ENCODE measurements at regions not wholly inside any gene's neighbourhood (a gene's known extent, or its start where the extent isn't known, plus 50 kb on each side); places are given as distances from the start of the nearest gene placed in this dataset.
"Not testable (repeated sequence)": the region's sequence is repeated elsewhere in the genome, so short reads cannot be mapped to it uniquely, and the experiment has no call there.

DNA sequence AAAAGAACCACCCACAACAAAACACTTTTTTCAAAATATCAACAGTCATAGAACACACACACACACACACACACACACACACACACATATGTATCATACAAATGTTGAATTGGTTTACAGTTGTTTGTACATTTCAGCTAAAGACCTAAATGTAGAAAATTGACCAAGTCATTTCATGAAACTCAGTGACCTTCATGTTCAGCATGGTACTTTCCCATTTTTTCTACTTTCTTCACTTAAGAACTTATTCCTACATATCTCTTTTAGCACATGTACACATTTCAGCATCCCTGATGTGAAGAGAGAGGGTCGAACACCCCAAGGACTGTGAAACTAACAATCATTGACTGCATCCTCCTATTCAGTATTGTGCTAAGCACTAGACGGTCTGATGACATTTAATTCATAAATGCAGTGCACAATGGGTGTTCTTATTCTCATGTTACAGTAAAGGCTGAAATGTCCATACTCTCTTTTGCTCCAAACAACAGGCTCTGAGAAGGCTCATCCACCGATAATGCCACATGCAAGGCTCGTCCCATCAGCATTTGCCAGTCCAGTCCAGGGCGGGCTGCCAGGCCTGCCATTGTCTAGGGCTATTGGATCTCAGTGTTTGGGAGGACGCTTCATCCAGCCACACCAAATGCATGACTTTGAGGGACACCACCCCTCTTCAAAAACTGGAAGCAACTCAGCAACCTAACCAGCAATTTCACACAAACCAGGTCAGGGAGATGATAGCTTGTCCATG is 150.1 kb upstream of the RUNX1 start:
- DNase-seq (ENCODE audit: low read depth) = no peak

DNA sequence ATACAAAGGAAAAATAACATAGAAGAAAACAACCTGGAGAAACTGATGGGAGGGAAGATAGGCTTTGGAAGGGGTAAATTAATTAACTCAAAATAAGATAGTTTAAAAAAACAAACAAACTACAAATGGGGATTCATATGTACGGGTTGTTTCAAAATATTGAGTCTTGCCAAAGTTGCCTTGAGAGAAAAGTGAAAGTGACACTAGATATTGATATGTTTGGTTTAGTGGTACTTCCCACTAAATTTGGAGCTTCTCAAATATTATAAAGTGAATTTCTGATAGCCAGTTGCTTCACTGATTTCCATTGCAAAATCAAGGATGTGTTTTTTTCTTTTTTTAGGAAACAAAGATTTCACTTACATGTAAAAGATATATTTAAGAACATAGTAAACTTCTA is 149.5 kb upstream of the RUNX1 start:
- DNase-seq (ENCODE audit: low read depth) = no peak

GRCh38 chr21:35197992-35198431 is 148.9 kb upstream of the RUNX1 start:
- no peak for DNase-seq (ENCODE audit: low read depth)

DNA sequence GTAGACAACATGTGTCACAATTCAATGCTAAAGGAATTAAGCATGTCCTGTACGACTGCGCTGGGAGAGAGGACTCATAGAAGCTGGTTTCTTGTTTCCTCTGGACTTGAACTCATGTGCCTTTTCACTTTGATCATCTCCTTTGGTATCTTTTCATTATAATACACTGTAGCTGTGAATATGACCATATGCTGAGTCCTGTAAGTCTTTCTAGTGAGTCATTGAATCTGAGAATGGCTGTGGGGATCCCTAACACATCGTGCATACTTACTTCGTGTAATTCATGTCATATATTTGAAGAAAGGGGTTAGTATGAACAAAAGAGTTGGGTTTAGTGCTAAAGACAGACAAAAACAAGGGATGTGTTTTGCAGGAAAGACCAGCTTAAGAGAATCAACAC is 148.1 kb upstream of the RUNX1 start:
- DNase-seq (ENCODE audit: low read depth) = no peak

GRCh38 chr21:35196128-35196527 is 147.0 kb upstream of the RUNX1 start:
- no peak for DNase-seq (ENCODE audit: low read depth)

DNA sequence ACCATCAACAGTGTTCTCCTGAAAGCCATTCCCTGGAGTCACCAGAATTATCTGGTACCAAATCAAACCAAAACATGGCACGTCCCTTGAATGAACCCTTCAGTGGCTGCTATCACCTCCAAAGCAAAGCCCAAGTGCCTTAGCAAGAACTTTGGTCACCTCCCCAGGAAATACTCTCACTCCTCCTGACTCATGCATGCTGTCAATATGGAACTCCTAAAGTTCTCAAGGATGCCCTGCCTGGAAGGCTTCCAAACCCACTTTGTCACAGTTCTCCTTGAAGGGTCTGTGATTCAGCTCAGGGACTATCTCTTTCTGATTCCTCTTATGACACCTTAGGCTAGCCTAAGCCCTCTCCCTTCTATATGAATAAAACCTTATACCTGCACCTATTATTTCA is 146.1 kb upstream of the RUNX1 start:
- no peak for DNase-seq (ENCODE audit: low read depth)

GRCh38 chr21:35191754-35192153 is 142.7 kb upstream of the RUNX1 start:
- DNase-seq (ENCODE audit: low read depth) = no peak

- no peak for DNase-seq (ENCODE audit: low read depth)
Observed at GRCh38 chr21:35191128-35191527, 142.0 kb upstream of the RUNX1 start.

GRCh38 chr21:35190201-35190701 is 141.1 kb upstream of the RUNX1 start:
- DNase-seq (ENCODE audit: low read depth) = no peak

DNA sequence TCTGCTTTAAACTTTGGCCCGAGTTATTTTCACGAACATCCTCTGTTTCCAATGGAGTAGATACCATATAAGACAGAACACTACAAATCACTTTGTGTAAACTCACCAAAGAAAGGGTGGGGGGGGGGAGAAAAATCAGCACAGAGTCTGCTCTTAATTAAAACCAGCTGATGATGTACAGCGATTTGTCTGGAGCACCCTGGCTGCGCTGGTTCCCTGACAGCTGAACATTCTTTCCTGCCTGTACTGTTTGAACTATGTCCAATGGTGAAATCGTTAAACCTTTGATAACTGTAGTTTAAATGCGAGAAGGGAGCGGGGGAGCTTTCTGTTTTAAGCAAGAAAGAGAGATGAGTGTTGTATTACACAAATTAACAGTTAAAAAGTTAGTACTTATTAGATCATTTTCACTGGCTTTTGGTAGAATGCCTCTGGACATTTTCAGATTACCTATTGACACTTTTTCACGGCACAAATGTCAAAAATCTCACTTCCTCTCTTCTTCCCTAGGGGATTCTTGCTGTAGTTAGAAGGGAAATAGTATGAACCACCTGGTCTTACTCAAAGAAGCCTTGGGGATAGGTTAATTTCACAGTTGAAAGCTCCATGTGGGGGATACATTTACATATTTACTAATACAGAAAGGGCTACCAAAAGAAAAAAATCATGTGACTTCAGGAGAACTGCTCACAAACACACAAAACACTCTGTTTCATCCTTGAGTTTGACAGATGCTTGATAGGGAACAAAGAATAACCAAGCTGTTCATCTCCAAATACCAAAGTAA is 140.2 kb upstream of the RUNX1 start:
- DNase-seq (ENCODE audit: low read depth) = no peak

DNA sequence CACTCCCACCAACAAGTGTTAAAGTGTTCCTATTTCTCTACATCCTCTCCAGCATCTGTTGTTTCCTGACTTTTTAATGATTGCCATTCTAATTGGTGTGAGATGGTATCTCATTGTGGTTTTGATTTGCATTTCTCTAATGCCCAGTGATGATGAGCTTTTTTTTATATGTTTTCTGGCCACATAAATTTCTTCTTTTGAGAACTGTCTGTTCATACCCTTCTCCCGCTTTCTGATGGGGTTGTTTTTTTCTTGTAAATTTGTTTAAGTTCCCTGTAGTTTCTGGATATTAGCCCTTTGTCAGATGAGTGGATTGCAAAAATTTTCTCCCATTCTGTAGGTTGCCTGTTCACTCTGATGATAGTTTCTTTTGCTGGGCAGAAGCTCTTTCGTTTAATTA is 134.3 kb upstream of the RUNX1 start:
- DNase-seq (ENCODE audit: low read depth) = not testable (repeated sequence)

DNA sequence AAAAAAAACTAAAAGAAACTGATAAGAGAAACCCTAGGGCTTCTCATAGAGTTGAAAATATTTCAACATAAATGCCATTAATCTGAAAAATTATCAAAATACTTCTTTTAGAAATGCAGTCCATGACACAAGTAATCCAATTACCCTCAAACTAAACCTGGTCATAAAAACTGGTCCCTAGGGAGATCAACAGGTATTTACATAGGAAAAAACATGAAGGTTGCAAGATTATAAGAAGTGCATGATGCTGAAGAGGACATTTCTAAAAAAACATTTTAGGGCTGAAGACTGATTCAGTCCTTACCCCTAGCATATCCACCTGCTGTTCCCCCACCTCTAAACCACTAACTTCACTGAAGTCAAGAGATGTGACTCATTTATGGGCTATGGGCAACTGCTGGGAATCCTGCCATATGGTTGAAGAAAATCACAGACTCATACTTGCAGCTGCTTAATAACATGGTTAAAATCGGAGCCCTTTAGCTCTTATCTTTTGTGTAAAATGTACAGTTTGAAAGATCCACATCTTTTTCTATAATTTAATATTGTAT is 131.0 kb upstream of the RUNX1 start:
- no peak for DNase-seq (ENCODE audit: low read depth)

- no peak for DNase-seq (ENCODE audit: low read depth)
Observed at GRCh38 chr21:35178827-35179226, 129.7 kb upstream of the RUNX1 start.

DNA sequence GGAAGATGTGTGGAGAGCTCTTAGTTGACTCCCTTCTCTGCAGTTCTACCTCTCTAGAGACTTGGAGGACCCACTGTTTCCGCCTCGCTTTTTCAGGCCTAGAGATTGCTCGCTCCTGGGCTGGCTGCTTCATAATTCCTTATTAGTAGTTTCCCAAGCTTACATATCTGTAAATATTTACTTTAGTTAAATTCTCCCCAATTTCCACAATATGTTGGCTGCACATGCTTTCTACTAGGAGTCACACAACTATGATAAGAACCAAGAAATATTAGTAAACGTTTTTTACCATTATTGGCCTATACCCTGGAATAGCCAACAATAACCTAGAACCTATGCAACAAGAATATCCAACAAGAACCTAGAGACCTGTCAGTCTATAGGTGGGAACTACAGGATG is 129.0 kb upstream of the RUNX1 start:
- DNase-seq (ENCODE audit: low read depth) = no peak

GRCh38 chr21:35172231-35172630 is 123.1 kb upstream of the RUNX1 start:
- no peak for DNase-seq (ENCODE audit: low read depth)

DNA sequence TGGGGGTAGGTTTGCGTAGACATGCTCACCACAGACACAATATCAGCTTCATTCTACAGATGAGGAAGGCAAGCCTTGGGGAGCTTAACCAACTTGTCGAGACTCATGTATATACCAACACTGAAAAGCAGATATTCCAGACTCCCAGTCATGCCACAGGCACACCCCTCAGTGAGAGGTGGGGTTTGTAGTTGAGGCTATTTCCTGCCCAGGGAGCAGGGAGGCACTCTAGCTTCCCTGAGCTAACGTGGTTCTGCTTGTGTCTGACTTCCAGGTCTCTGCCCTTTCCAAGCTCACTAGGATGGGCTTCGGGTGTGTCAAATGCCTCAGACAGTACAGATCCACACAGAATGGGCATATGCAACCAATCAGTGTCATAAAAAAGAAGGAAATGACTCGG is 122.3 kb upstream of the RUNX1 start:
- no peak for DNase-seq (ENCODE audit: low read depth)

DNA sequence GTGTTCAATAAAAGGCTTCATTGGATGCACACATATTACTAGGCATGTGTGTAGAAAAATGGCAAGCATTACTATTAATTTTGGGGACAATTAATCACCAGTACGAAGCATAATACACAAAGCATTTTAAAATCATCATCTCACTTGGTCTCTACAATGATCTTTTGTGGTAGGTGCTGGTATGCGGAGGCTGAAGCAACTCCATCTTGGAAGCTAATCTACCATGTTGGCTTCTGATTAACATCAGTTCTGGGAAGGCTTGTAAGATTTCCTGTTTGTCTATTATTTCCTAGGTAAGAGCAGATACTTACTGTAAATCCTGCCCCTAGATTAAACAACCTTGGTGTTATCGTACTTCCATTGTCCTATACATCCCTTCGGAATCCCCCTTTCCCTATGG is 121.7 kb upstream of the RUNX1 start:
- no peak for DNase-seq (ENCODE audit: low read depth)

DNA sequence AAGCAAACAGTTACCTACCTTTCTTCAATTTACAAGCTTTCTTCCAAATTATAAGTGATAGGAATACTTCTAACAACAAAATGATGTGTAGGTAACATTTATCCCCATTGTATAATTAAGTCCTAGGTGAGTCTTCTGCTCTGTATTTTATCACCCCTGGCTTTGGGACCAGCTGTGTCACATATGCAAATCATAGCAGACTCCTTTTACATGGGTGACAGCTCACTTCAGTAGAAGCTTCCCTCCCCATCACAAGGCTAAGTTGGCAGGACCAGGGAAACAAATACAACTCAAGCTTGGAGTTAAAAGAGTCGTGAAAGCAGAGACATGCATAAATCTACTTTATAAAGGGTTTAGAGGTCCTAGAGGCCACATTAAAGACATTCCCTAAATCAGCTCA is 121.1 kb upstream of the RUNX1 start:
- DNase-seq (ENCODE audit: low read depth) = no peak

DNA sequence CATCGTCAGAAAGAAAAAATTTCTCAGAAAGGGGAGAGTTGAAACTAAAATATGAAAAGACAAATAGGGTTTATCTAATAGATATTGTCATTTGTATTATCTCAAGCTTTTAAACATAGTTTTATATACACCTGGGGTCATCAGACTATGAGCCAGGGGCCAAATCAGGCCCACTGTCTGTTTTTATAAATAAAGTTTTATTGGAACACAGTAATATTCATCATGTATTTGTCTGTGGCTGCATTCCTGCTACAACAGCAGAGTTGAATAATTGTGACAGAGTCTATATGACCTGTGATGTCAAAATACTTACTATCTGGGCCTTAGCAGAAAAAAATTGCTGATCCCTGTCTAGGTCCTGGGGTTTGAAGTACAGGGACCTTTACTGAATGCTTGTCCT is 120.5 kb upstream of the RUNX1 start:
- DNase-seq (ENCODE audit: low read depth) = no peak

DNA sequence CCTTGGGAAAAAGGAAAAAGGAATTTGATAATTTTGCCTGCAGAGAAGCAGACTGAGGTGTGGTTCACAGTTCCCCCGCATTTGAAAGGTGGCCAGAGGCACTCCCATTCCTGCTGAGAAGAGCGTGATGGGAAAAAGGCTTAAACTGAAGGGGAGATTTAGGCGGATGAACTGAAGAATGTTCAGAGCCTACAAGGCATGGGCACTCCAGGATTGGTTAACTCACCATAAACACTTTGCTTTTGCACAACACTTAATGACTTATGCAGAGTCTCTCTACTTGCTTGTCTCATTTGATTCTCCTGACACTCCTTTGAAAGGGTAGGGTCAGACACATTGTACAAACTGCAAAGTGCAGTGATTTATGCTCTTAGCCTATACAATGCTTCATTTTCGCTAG is 119.6 kb upstream of the RUNX1 start:
- no peak for DNase-seq (ENCODE audit: low read depth)

GRCh38 chr21:35164971-35165483 is 115.9 kb upstream of the RUNX1 start:
- no peak for DNase-seq (ENCODE audit: low read depth)

DNA sequence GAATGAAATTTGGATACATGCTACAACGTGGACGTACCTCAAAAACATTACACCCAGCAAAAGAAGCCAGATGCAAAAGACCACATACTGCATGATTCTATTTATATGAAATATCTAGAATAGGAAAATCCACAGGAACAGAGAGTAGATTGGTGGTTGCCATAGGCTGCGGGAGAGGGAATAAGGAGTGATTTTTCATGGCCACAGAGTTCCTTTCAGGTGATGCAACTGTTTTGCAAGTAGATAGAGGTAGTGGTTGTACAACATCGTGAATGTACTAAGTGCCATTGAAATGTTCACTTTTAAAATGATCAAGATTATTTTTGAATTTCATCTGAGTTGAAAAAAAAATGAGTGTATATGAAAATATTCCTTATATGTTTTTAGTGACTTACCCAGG is 115.3 kb upstream of the RUNX1 start:
- no peak for DNase-seq (ENCODE audit: low read depth)

- no peak for DNase-seq (ENCODE audit: low read depth)
Observed at GRCh38 chr21:35163411-35163810, 114.3 kb upstream of the RUNX1 start.

Data from CMK (cell line).